ENCODE measurements at regions not wholly inside any gene's neighbourhood (a gene's known extent, or its start where the extent isn't known, plus 50 kb on each side); places are given as distances from the start of the nearest gene placed in this dataset.
"Not testable (repeated sequence)": the region's sequence is repeated elsewhere in the genome, so short reads cannot be mapped to it uniquely, and the experiment has no call there.

DNA sequence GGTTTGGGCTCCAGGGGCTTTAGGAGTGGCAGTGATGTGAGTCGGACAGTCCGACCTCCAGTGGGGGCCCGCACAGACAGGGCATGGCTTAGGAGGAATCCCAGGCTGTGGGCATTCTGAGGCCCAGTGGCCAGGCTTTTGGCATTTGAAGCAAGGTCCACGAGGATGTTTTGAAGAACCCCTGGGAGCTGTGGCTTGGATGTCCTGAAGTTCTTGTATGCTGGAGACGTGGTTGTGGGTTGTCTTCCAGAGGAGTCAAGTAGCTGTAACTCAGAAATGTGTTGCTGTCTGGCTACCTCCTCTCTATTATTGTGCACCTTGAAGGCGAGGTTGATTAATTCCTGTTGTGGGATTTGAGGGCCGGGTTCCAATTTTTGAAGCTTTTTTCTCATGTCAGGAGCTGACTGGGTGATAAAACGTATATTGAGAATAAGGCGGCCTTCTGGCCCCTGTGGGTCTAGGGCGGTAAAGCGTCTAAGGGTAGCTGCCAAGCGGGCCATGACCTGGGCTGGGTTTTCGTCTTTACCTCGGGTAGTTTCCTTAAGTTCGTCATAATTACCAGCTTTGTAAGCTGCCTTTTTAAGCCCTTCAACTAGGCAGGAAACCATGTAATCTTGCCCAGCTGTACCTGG, 67.3 kb upstream of the EZR start:
- not testable (repeated sequence) for DNase-seq (ENCODE audit: low spot score); H3K36me3 Mint-ChIP-seq (ENCODE audit: low read depth, unreplicated experiment); H3K27ac Mint-ChIP-seq (ENCODE audit: unreplicated experiment); H3K9me3 Mint-ChIP-seq (ENCODE audit: unreplicated experiment); H3K4me3 Mint-ChIP-seq (ENCODE audit: unreplicated experiment); H3K27me3 Mint-ChIP-seq (ENCODE audit: unreplicated experiment); H3K4me1 Mint-ChIP-seq (ENCODE audit: unreplicated experiment)

DNA sequence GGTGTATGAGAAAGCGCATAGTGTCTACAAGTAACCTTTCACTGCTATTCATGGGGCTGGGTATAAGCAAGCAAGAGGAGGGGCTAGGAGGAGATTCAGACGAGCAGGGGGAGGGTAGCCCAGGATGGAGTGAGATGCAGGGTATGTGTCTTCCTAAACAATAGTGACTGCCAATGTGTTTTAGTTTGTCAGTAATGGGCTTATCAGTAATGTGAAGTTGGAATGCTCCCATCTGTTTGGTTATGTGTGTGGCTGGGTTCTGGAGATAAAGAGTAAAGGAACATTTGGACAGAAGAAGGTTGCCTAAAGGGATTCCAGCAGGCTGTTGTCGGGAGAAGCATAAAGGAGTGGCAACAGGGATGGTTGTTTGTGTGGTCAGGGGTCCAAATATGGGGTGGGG, 62.7 kb upstream of the EZR start:
- not testable (repeated sequence) for DNase-seq (ENCODE audit: low spot score); H3K9me3 Mint-ChIP-seq (ENCODE audit: unreplicated experiment); H3K27ac Mint-ChIP-seq (ENCODE audit: unreplicated experiment); H3K4me3 Mint-ChIP-seq (ENCODE audit: unreplicated experiment); H3K27me3 Mint-ChIP-seq (ENCODE audit: unreplicated experiment); H3K4me1 Mint-ChIP-seq (ENCODE audit: unreplicated experiment); H3K36me3 Mint-ChIP-seq (ENCODE audit: low read depth, unreplicated experiment)

- not testable (repeated sequence) for H3K4me3 Mint-ChIP-seq (ENCODE audit: unreplicated experiment); H3K27ac Mint-ChIP-seq (ENCODE audit: unreplicated experiment); H3K4me1 Mint-ChIP-seq (ENCODE audit: unreplicated experiment); DNase-seq (ENCODE audit: low spot score); H3K36me3 Mint-ChIP-seq (ENCODE audit: low read depth, unreplicated experiment); H3K27me3 Mint-ChIP-seq (ENCODE audit: unreplicated experiment); H3K9me3 Mint-ChIP-seq (ENCODE audit: unreplicated experiment)
Observed at GRCh38 chr6:158881276-158881675, 62.1 kb upstream of the EZR start.

- H3K27me3 Mint-ChIP-seq (ENCODE audit: unreplicated experiment) = peaks cover 1% of the 10 kb centered on the region
- DNase-seq (ENCODE audit: low spot score) = no peak
- H3K4me3 Mint-ChIP-seq (ENCODE audit: unreplicated experiment) = no peak overlapping the region
- peaks cover 6% of the 10 kb centered on the region for H3K4me1 Mint-ChIP-seq (ENCODE audit: unreplicated experiment)
- peaks cover 3% of the 10 kb centered on the region for H3K36me3 Mint-ChIP-seq (ENCODE audit: low read depth, unreplicated experiment)
- no peak overlapping the region for H3K27ac Mint-ChIP-seq (ENCODE audit: unreplicated experiment)
- TF ChIP-seq, protein P1, sequence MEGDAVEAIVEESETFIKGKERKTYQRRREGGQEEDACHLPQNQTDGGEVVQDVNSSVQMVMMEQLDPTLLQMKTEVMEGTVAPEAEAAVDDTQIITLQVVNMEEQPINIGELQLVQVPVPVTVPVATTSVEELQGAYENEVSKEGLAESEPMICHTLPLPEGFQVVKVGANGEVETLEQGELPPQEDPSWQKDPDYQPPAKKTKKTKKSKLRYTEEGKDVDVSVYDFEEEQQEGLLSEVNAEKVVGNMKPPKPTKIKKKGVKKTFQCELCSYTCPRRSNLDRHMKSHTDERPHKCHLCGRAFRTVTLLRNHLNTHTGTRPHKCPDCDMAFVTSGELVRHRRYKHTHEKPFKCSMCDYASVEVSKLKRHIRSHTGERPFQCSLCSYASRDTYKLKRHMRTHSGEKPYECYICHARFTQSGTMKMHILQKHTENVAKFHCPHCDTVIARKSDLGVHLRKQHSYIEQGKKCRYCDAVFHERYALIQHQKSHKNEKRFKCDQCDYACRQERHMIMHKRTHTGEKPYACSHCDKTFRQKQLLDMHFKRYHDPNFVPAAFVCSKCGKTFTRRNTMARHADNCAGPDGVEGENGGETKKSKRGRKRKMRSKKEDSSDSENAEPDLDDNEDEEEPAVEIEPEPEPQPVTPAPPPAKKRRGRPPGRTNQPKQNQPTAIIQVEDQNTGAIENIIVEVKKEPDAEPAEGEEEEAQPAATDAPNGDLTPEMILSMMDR (IDR thresholded peaks at IDR 0.05; ENCODE audit: unreplicated experiment) = no peak
- no peaks in the 10 kb centered on the region for H3K9me3 Mint-ChIP-seq (ENCODE audit: unreplicated experiment)
Observed at GRCh38 chr6:158879180-158879579, 60.0 kb upstream of the EZR start.

DNA sequence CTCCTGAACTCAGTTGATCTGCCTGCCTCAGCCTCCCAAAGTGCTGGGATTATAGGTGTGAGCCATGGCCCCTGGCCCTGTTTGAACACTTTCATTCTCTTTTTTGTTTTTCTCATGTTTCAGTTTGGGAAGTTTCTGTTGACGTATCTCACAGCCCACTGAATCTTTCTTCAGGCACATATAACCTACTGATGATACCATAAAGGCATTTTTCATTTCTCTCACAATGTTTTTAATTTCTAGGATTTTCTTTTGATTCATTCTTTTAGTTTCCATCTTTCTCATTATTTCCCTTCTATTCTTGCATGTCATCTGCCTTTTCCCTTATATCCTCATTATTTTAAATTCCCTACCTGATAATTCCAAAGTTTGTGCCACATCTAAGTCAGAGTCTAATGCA, 58.5 kb upstream of the EZR start:
- no peak for DNase-seq (ENCODE audit: low spot score)
- Mint-ChIP-seq H3K9me3 (ENCODE audit: unreplicated experiment) (no peaks in the 10 kb centered on the region), H3K36me3 (ENCODE audit: low read depth, unreplicated experiment) (peaks cover 3% of the 10 kb centered on the region), H3K27ac (ENCODE audit: unreplicated experiment) (no peak overlapping the region), H3K4me3 (ENCODE audit: unreplicated experiment) (no peak overlapping the region), H3K4me1 (ENCODE audit: unreplicated experiment) (peaks cover 6% of the 10 kb centered on the region), H3K27me3 (ENCODE audit: unreplicated experiment) (peaks cover 1% of the 10 kb centered on the region)
- TF ChIP-seq, protein P1 (IDR thresholded peaks at IDR 0.05; ENCODE audit: unreplicated experiment) = no peak

DNA sequence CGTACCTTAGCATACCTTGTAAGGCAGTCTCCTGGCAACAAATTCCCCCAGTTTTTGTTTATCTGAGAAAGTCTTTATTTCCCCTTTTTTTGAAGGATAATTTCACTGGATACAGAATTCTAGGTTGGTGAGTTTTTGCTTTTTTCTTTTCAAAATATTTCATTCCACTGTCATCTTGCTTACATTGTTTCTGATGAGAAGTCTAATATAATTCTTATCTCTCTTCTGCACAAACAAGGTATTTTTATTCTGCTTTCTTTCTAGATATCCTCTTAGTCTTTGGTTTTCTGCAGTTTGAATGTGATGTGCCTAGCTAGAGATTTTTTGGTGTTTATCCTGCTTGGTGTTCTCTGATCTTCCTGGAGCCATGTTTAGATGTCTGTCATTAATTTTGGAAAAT, 57.7 kb upstream of the EZR start:
- H3K9me3 Mint-ChIP-seq (ENCODE audit: unreplicated experiment) = no peaks in the 10 kb centered on the region
- H3K27ac Mint-ChIP-seq (ENCODE audit: unreplicated experiment) = no peak overlapping the region
- DNase-seq (ENCODE audit: low spot score) = no peak
- peaks cover 6% of the 10 kb centered on the region for H3K4me1 Mint-ChIP-seq (ENCODE audit: unreplicated experiment)
- TF ChIP-seq, protein P1 (IDR thresholded peaks at IDR 0.05; ENCODE audit: unreplicated experiment) = no peak
- H3K4me3 Mint-ChIP-seq (ENCODE audit: unreplicated experiment) = no peak overlapping the region
- peaks cover 1% of the 10 kb centered on the region for H3K27me3 Mint-ChIP-seq (ENCODE audit: unreplicated experiment)
- H3K36me3 Mint-ChIP-seq (ENCODE audit: low read depth, unreplicated experiment) = peaks cover 3% of the 10 kb centered on the region
